Neural crest cell (in vitro differentiated cells): ENCODE measurements at regions not wholly inside any gene's neighbourhood (a gene's known extent, or its start where the extent isn't known, plus 50 kb on each side); places are given as distances from the start of the nearest gene placed in this dataset.
A peak's percentile ranks its signal among the peaks of the same experiment; 100 is the strongest.

Experiments used
- DNase-seq: peaks from one replicate; pipeline ENCODE4 v3.0.0; 2021; ENCODE audit warnings: low read depth, mixed read lengths, low spot score
- H3K27ac Mint-ChIP-seq: one replicate; pipeline ENCODE4 v1.8.0; 2021; ENCODE audit warnings: mild to moderate bottlenecking, mixed read lengths; ENCODE audit not compliant: unreplicated experiment
- H3K27me3 Mint-ChIP-seq: 2 replicates; pipeline ENCODE4 v1.8.0; 2021; ENCODE audit warnings: low read depth, mild to moderate bottlenecking, mixed read lengths
- H3K36me3 Mint-ChIP-seq: 2 replicates; pipeline ENCODE4 v1.8.0; 2021; ENCODE audit warnings: low read depth, mild to moderate bottlenecking, mixed read lengths
- H3K4me1 Mint-ChIP-seq: 2 replicates; pipeline ENCODE4 v1.8.0; 2021; ENCODE audit warnings: mixed read lengths
- H3K4me3 Mint-ChIP-seq: one replicate; pipeline ENCODE4 v1.8.0; 2021; ENCODE audit warnings: mild to moderate bottlenecking, mixed read lengths
- H3K9me3 Mint-ChIP-seq: 2 replicates; pipeline ENCODE4 v1.8.0; 2021; ENCODE audit warnings: mixed read lengths
- TF ChIP-seq, protein P1 (sequence below): fragments of 200-600 bp; sonication (generic); conservative IDR thresholded peaks from 2 replicates; pipeline ENCODE4 v1.5.0; 2021; ENCODE audit warnings: antibody characterized with exemption, mild to moderate bottlenecking

DNA sequence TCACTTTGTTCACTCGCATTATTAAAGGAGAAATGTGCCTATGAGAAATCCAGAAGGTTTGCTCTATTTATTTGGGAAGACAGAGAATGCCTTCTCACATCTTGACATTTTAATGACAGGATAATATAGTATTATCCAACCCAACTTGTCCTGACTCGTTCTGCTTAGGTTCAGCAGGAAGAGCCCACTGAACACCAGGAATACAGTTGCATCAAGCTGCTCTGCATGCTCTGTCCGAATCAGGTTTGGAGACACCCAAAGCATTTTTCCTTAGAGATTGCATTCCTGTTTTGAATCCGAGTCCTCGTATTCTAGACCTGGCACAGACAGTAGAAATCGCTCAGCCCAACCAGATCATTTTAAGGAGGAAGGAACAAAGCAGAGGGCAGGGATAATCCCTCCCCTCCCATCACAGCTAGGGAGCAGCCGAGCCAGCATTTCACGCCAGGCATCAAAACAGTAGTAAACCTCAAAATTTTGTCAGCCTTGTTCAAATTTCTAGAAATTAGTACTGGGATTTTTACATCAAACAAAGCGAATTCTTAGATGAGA is 837.4 kb upstream of the ID2 start:
- TF ChIP-seq, protein P1, sequence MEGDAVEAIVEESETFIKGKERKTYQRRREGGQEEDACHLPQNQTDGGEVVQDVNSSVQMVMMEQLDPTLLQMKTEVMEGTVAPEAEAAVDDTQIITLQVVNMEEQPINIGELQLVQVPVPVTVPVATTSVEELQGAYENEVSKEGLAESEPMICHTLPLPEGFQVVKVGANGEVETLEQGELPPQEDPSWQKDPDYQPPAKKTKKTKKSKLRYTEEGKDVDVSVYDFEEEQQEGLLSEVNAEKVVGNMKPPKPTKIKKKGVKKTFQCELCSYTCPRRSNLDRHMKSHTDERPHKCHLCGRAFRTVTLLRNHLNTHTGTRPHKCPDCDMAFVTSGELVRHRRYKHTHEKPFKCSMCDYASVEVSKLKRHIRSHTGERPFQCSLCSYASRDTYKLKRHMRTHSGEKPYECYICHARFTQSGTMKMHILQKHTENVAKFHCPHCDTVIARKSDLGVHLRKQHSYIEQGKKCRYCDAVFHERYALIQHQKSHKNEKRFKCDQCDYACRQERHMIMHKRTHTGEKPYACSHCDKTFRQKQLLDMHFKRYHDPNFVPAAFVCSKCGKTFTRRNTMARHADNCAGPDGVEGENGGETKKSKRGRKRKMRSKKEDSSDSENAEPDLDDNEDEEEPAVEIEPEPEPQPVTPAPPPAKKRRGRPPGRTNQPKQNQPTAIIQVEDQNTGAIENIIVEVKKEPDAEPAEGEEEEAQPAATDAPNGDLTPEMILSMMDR: no peak
- Mint-ChIP-seq H3K36me3 (peaks cover 4% of the 10 kb centered on the region), H3K27me3 (no peaks in the 10 kb centered on the region), H3K4me3 (no peak overlapping the region), H3K27ac (peak overlapping the region; percentile 4), H3K9me3 (peaks cover 5% of the 10 kb centered on the region), H3K4me1 (peaks cover 15% of the 10 kb centered on the region)
- DNase-seq: no peak

DNA sequence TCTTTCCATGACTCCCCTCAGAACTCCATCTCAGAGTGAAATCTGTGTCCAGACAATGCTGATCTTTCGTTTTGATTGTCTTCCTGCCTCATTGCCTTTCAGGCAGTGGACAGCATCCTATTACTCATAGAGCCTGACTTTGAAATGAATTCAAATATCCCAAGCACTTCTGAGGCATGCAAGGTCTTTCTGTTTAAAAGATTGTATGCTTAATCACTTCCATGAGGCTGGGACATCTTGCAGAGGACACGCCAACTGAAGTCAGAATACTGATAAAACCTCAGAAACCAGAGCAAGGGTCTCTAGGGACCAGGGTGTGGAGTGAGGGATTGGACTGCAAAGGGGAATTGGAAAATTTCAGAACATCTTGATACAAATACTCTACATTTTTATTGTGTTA is 836.5 kb upstream of the ID2 start:
- H3K36me3 Mint-ChIP-seq: peaks cover 4% of the 10 kb centered on the region
- no peak for DNase-seq
- H3K27me3 Mint-ChIP-seq: no peaks in the 10 kb centered on the region
- peaks cover 15% of the 10 kb centered on the region for H3K4me1 Mint-ChIP-seq
- peaks cover 5% of the 10 kb centered on the region for H3K9me3 Mint-ChIP-seq
- H3K27ac Mint-ChIP-seq: no peak overlapping the region
- TF ChIP-seq, protein P1: no peak
- no peak overlapping the region for H3K4me3 Mint-ChIP-seq

DNA sequence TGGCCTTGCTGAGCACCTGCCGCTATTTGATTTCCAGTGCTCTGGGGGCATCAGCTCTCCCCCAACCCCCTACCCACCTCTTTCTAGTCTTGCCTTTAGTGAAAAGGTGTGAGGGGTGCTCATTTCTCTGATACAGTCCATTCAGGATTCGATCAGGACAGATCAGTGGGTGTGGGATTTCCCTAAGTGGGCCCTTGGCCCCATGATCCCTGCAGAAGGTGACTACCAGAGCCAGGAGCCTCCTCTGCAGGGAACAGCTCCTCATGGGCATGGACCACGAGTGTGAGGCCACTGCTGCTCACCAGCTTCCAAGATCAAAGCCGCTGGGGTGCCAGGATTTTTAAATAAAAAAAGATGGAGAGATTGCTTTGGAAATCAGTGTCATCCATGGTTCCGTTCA is 835.2 kb upstream of the ID2 start:
- H3K4me3 Mint-ChIP-seq: no peak overlapping the region
- peaks cover 15% of the 10 kb centered on the region for H3K4me1 Mint-ChIP-seq
- no peak for DNase-seq
- H3K36me3 Mint-ChIP-seq: no peaks in the 10 kb centered on the region
- no peaks in the 10 kb centered on the region for H3K27me3 Mint-ChIP-seq
- H3K9me3 Mint-ChIP-seq: no peaks in the 10 kb centered on the region
- TF ChIP-seq, protein P1: no peak
- H3K27ac Mint-ChIP-seq: no peak overlapping the region

DNA sequence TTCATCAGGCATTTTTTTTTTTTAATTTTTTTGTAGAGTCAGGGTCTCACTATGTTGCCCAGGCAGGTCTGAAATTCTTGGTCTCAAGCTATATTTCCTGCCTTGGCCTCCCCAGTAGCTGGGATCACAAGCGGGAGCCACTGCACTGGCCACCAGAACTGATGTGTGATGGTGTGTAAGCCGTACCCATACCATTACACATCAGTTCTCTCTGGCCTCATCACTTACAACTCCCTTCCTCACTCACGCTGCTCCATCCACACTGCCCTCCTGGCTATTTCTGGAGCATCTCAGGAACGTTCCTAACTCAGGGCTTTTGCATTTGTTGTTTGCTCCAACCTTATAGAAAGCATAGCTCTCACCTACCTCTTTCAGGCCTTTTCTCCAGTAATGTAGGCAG is 834.5 kb upstream of the ID2 start:
- H3K9me3 Mint-ChIP-seq: no peaks in the 10 kb centered on the region
- no peak for DNase-seq
- H3K4me1 Mint-ChIP-seq: peaks cover 15% of the 10 kb centered on the region
- H3K4me3 Mint-ChIP-seq: no peak overlapping the region
- no peak overlapping the region for H3K27ac Mint-ChIP-seq
- H3K36me3 Mint-ChIP-seq: no peaks in the 10 kb centered on the region
- no peaks in the 10 kb centered on the region for H3K27me3 Mint-ChIP-seq
- TF ChIP-seq, protein P1: no peak

DNA sequence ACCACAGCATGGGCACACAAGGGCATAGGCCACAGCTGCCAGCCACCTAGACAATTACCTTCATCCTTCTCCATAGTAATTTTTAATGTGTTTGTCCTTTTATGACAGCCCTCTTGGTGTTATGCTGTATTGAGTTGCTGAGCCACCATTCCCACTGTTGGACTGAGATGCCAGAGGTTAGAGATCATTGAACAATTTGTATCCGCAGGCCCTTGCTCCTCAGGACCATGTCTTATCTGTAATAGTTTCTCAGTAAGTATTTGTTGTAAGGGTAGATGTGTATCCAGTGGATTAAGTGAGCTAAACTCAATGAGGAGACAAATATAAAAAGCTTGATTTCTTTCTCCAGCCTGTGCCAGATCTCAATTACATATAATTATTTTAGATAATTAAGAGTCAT is 832.8 kb upstream of the ID2 start:
- TF ChIP-seq, protein P1: no peak
- Mint-ChIP-seq H3K4me1 (peaks cover 15% of the 10 kb centered on the region), H3K4me3 (no peak overlapping the region), H3K27ac (no peak overlapping the region), H3K9me3 (no peaks in the 10 kb centered on the region), H3K36me3 (no peaks in the 10 kb centered on the region), H3K27me3 (no peaks in the 10 kb centered on the region)
- DNase-seq: no peak

DNA sequence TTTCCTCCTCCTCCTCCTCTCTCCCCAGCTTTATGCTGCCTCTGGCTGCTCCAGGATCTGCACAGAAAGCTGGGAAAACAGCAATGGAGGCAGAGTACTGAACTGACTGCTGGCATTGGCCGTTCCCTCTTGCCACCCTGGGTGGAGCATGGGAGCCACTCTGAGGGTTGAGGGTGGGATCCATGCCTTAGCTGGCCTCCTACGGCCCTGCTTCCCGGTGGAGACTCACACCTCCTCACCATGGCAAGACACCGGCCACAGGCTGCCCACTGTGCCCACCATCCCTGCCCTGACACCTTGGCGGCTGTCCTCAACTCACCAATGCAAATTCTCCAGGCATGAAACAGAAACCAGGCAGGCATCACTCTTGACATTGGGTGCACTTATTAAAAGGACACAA is 832.3 kb upstream of the ID2 start:
- Mint-ChIP-seq H3K4me3 (no peak overlapping the region), H3K27me3 (no peaks in the 10 kb centered on the region), H3K36me3 (no peaks in the 10 kb centered on the region), H3K4me1 (peaks cover 13% of the 10 kb centered on the region), H3K9me3 (no peaks in the 10 kb centered on the region), H3K27ac (no peak overlapping the region)
- no peak for DNase-seq
- TF ChIP-seq, protein P1: no peak
